HFF-Myc (cell line): ENCODE measurements at regions not wholly inside any gene's neighbourhood (a gene's known extent, or its start where the extent isn't known, plus 50 kb on each side); places are given as distances from the start of the nearest gene placed in this dataset.
A peak's percentile ranks its signal among the peaks of the same experiment; 100 is the strongest.
"Not testable (repeated sequence)": the region's sequence is repeated elsewhere in the genome, so short reads cannot be mapped to it uniquely, and the experiment has no call there.

ENCODE experiments used
- DNase-seq: peaks from one replicate; pipeline ENCODE4 v3.0.0-alpha.2; 2011; ENCODE audit warnings: low read depth; ENCODE audit errors: extremely low read depth
- H3K4me3 ChIP-seq: replicated peaks from 2 replicates; pipeline ENCODE4 v1.5.1; 2011; ENCODE audit warnings: low read depth, mild to moderate bottlenecking, control low read depth, low read length
- CTCF ChIP-seq: IDR thresholded peaks from 2 replicates; pipeline ENCODE4 v1.5.1; 2012; ENCODE audit warnings: mild to moderate bottlenecking, low read depth, low read length, control low read depth; ENCODE audit errors: missing control alignments

- no peak for DNase-seq
- TF ChIP-seq CTCF, result no peak
- H3K4me3 ChIP-seq, result no peak overlapping the region
Observed at GRCh38 chr11:38884145-38884865, 2286.3 kb upstream of the RAG2 start.

GRCh38 chr11:38867338-38867737 is 2269.3 kb upstream of the RAG2 start:
- DNase-seq, result no peak
- no peak for TF ChIP-seq CTCF
- no peak overlapping the region for H3K4me3 ChIP-seq

GRCh38 chr11:38865922-38866321 is 2267.9 kb upstream of the RAG2 start:
- no peak overlapping the region for H3K4me3 ChIP-seq
- DNase-seq, result no peak
- no peak for TF ChIP-seq CTCF

GRCh38 chr11:38842991-38843390 is 2245.0 kb upstream of the RAG2 start:
- H3K4me3 ChIP-seq, result no peak overlapping the region
- DNase-seq, result no peak
- TF ChIP-seq CTCF, result no peak

GRCh38 chr11:38839071-38839470 is 2241.0 kb upstream of the RAG2 start:
- DNase-seq, result no peak
- TF ChIP-seq CTCF, result no peak
- H3K4me3 ChIP-seq, result no peak overlapping the region

- no peak overlapping the region for H3K4me3 ChIP-seq
- DNase-seq, result no peak
- TF ChIP-seq CTCF, result no peak
Observed at GRCh38 chr11:38835966-38836365, 2237.9 kb upstream of the RAG2 start.

GRCh38 chr11:38824573-38824972 is 2226.5 kb upstream of the RAG2 start:
- no peak overlapping the region for H3K4me3 ChIP-seq
- DNase-seq, result no peak
- TF ChIP-seq CTCF, result peak; percentile 7

- not testable (repeated sequence) for DNase-seq, H3K4me3 ChIP-seq
Observed at GRCh38 chr11:38821786-38822185, 2223.8 kb upstream of the RAG2 start.
